Liver (tissue), 8 donors: ENCODE measurements at regions not wholly inside any gene's neighbourhood (a gene's known extent, or its start where the extent isn't known, plus 50 kb on each side); places are given as distances from the start of the nearest gene placed in this dataset.

Experiments
- DNase-seq: peaks from one replicate; pipeline ENCODE4 v3.0.0-alpha.2; 2017; ENCODE audit warnings: low spot score
- H3K27ac ChIP-seq, 2 donors: one replicate each; pipeline ENCODE4 v1.7.0; 2013; ENCODE audit warnings: inconsistent platforms in 2 of 2, low read length in 2 of 2, control low read depth in 1 of 2, low read depth in 1 of 2, mild to moderate bottlenecking in 1 of 2
- H3K27me3 ChIP-seq, 4 donors: one replicate each; pipeline versions ENCODE4 v1.6.1 to v1.7.0; 2013; ENCODE audit warnings: low read length in 3 of 4, inconsistent platforms in 1 of 4, mild to moderate bottlenecking in 1 of 4, moderate library complexity in 1 of 4; ENCODE audit not compliant: control insufficient read depth in 4 of 4, insufficient read depth in 4 of 4
- H3K36me3 ChIP-seq, 4 donors: one replicate each; pipeline versions ENCODE4 v1.6.1 to v1.7.0; 2013; ENCODE audit warnings: low read length in 3 of 4, mild to moderate bottlenecking in 3 of 4, low read depth in 1 of 4, moderate library complexity in 1 of 4; ENCODE audit not compliant: control insufficient read depth in 4 of 4, insufficient read depth in 3 of 4
- H3K4me1 ChIP-seq, 4 donors: one replicate each; pipeline versions ENCODE4 v1.6.1 to v1.7.0; 2013; ENCODE audit warnings: low read length in 3 of 4, mild to moderate bottlenecking in 3 of 4, moderate library complexity in 1 of 4; ENCODE audit not compliant: control insufficient read depth in 4 of 4, insufficient read depth in 4 of 4
- H3K4me3 ChIP-seq, 3 donors: one replicate each; pipeline versions ENCODE4 v1.6.1 to v1.7.0; 2013; ENCODE audit warnings: low read length in 3 of 3, control low read depth in 1 of 3, low read depth in 1 of 3, mild to moderate bottlenecking in 1 of 3
- H3K9ac ChIP-seq, 2 donors: one replicate each; pipeline ENCODE4 v1.7.0; 2013; ENCODE audit warnings: low read length in 2 of 2, mild to moderate bottlenecking in 2 of 2, moderate library complexity in 2 of 2, control low read depth in 1 of 2, low read depth in 1 of 2
- H3K9me3 ChIP-seq, 4 donors: one replicate each; pipeline versions ENCODE4 v1.6.1 to v1.7.0; 2013; ENCODE audit warnings: low read length in 3 of 4; ENCODE audit not compliant: control insufficient read depth in 4 of 4
- EGR1 ChIP-seq, 2 donors: IDR thresholded peaks; 2 replicates each; pipeline ENCODE4 v1.6.1; 2016 to 2018; ENCODE audit warnings: antibody characterized with exemption in 2 of 2, low read depth in 2 of 2
- FOXA1 ChIP-seq: IDR thresholded peaks from 2 replicates; pipeline ENCODE4 v1.6.1; 2016; ENCODE audit warnings: antibody characterized with exemption
- FOXA2 ChIP-seq: IDR thresholded peaks from 2 replicates; pipeline ENCODE4 v1.6.1; 2016; ENCODE audit warnings: antibody characterized with exemption
- GABPA ChIP-seq, 2 donors: IDR thresholded peaks in 1 of 2; conservative IDR thresholded peaks in 1 of 2; 2 replicates each; pipeline ENCODE4 v1.6.1; 2016; ENCODE audit warnings: antibody characterized with exemption in 2 of 2, mild to moderate bottlenecking in 1 of 2, moderate library complexity in 1 of 2
- HNF4A ChIP-seq, 2 donors: conservative IDR thresholded peaks; 2 replicates each; pipeline ENCODE4 v1.6.1; 2016; ENCODE audit warnings: antibody characterized with exemption in 2 of 2, mild to moderate bottlenecking in 2 of 2
- HNF4G ChIP-seq: IDR thresholded peaks from 2 replicates; pipeline ENCODE4 v1.6.1; 2016; ENCODE audit warnings: antibody characterized with exemption
- JUND ChIP-seq, 2 donors: IDR thresholded peaks; 2 replicates each; pipeline ENCODE4 v1.6.1; 2016; ENCODE audit warnings: antibody characterized with exemption in 2 of 2
- NR2F2 ChIP-seq: IDR thresholded peaks from 2 replicates; pipeline ENCODE4 v1.6.1; 2016; ENCODE audit warnings: antibody characterized with exemption
- RAD21 ChIP-seq, 2 donors: IDR thresholded peaks; 2 replicates each; pipeline ENCODE4 v1.6.1; 2016; ENCODE audit warnings: antibody characterized with exemption in 2 of 2, mild to moderate bottlenecking in 2 of 2
- RXRA ChIP-seq, 2 donors: IDR thresholded peaks; 2 replicates each; pipeline ENCODE4 v1.6.1; 2017 to 2018; ENCODE audit warnings: antibody characterized with exemption in 2 of 2, mild to moderate bottlenecking in 1 of 2
- SP1 ChIP-seq: IDR thresholded peaks from 2 replicates; pipeline ENCODE4 v1.6.1; 2018; ENCODE audit warnings: antibody characterized with exemption, mild to moderate bottlenecking
- TAF1 ChIP-seq: conservative IDR thresholded peaks from 2 replicates; pipeline ENCODE4 v1.6.1; 2016; ENCODE audit warnings: antibody characterized with exemption, mild to moderate bottlenecking
- YY1 ChIP-seq: IDR thresholded peaks from 2 replicates; pipeline ENCODE4 v1.6.1; 2016; ENCODE audit warnings: antibody characterized with exemption, mild to moderate bottlenecking
- WGBS: extraction: QIAGEN DNeasy Blood & Tissue Kit; methylation state at CpG from one replicate; pipeline ENCODE4 v1.1.7; 2013; 5-methylcytosine and 5-hydroxymethylcytosine counted together
- TF ChIP-seq, protein P1 (sequence below): IDR thresholded peaks from 2 replicates; pipeline ENCODE4 v1.6.1; 2016; ENCODE audit warnings: antibody characterized with exemption
- TF ChIP-seq, protein P2 (sequence below): IDR thresholded peaks from 2 replicates; pipeline ENCODE4 v1.6.1; 2016; ENCODE audit warnings: antibody characterized with exemption
- TF ChIP-seq, protein P3 (sequence below): IDR thresholded peaks from 2 replicates; pipeline ENCODE4 v1.6.1; 2016; ENCODE audit warnings: antibody characterized with exemption, mild to moderate bottlenecking
- TF ChIP-seq, protein P4 (sequence below): fragments of 150-350 bp; IDR thresholded peaks from 2 replicates; pipeline ENCODE4 v1.5.1; 2017; ENCODE audit warnings: improper control_type of control experiment, low read depth, low read length; ENCODE audit not compliant: missing input control
- TF ChIP-seq, protein P5 (sequence below): IDR thresholded peaks from 2 replicates; pipeline ENCODE4 v1.6.1; 2016; ENCODE audit warnings: antibody characterized with exemption
- donor health status: healthy.
- donor health status: healthy.
- donor health status: healthy.
- donor health status: healthy.
- donor health status: healthy.

DNA sequence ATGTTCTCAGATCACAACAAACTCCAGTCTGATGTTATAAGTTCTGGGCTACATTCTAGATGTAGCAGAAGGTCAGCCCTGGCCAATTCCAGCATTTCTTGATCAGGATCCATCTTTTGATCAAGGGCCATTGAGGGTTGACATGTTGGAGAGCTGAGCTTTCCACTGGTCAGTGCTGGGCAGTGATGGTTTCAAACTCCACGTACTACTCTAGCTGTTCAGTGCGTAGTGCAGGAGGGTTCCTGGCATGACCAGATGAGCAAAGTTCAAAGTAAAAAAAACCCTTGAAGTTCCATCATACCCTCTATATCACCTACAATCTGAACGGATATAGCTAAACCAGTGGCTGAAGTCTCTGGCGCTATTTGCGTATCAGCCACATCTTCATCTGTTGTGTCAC is 210.4 kb upstream of the OSR1 start:
- no peaks in the 10 kb centered on the region for H3K36me3 ChIP-seq
- H3K4me3 ChIP-seq: no peak overlapping the region
- no peaks in the 10 kb centered on the region for H3K27me3 ChIP-seq
- H3K4me1 ChIP-seq: no peaks in the 10 kb centered on the region
- no peaks in the 10 kb centered on the region for H3K9me3 ChIP-seq
- WGBS: 71% methylated on average over 5 of the region's 5 CpGs
- DNase-seq: no peak
- no peak for TF ChIP-seq RXRA (IDR thresholded peaks at IDR 0.05)
- TF ChIP-seq, protein P1, sequence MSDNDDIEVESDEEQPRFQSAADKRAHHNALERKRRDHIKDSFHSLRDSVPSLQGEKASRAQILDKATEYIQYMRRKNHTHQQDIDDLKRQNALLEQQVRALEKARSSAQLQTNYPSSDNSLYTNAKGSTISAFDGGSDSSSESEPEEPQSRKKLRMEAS: no peak
- no peak overlapping the region for H3K27ac ChIP-seq
- no peak overlapping the region for H3K9ac ChIP-seq

DNA sequence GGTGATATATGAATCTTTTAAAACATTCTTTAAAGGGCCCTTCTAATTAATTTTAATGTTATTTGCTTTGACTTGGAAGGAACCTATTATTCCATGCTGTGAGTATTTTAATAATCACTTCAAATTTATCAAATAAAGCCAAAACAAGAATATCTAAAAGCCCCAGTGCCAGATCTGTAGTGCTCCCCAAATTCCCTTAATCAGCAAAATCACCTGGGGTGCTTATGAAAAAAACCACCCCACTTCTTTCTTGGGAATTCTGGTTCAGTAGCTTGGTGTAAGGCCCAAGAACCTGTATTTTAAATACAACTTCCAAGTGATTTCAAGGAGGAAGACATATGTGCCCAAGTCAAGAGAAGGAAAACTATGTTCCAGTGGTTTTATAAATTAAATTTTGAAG is 202.4 kb upstream of the OSR1 start:
- no peaks in the 10 kb centered on the region for H3K27me3 ChIP-seq
- no peaks in the 10 kb centered on the region for H3K9me3 ChIP-seq
- H3K36me3 ChIP-seq: no peaks in the 10 kb centered on the region
- no peaks in the 10 kb centered on the region for H3K4me1 ChIP-seq
- no peak for TF ChIP-seq HNF4G
- TF ChIP-seq, protein P1: no peak
- no peak for TF ChIP-seq YY1
- TF ChIP-seq NR2F2: no peak
- TF ChIP-seq SP1: no peak
- no peak for TF ChIP-seq RAD21 (IDR thresholded peaks at IDR 0.05)
- TF ChIP-seq, protein P2, sequence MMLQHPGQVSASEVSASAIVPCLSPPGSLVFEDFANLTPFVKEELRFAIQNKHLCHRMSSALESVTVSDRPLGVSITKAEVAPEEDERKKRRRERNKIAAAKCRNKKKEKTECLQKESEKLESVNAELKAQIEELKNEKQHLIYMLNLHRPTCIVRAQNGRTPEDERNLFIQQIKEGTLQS: no peak
- TF ChIP-seq RXRA (IDR thresholded peaks at IDR 0.05): no peak
- TF ChIP-seq, protein P3, sequence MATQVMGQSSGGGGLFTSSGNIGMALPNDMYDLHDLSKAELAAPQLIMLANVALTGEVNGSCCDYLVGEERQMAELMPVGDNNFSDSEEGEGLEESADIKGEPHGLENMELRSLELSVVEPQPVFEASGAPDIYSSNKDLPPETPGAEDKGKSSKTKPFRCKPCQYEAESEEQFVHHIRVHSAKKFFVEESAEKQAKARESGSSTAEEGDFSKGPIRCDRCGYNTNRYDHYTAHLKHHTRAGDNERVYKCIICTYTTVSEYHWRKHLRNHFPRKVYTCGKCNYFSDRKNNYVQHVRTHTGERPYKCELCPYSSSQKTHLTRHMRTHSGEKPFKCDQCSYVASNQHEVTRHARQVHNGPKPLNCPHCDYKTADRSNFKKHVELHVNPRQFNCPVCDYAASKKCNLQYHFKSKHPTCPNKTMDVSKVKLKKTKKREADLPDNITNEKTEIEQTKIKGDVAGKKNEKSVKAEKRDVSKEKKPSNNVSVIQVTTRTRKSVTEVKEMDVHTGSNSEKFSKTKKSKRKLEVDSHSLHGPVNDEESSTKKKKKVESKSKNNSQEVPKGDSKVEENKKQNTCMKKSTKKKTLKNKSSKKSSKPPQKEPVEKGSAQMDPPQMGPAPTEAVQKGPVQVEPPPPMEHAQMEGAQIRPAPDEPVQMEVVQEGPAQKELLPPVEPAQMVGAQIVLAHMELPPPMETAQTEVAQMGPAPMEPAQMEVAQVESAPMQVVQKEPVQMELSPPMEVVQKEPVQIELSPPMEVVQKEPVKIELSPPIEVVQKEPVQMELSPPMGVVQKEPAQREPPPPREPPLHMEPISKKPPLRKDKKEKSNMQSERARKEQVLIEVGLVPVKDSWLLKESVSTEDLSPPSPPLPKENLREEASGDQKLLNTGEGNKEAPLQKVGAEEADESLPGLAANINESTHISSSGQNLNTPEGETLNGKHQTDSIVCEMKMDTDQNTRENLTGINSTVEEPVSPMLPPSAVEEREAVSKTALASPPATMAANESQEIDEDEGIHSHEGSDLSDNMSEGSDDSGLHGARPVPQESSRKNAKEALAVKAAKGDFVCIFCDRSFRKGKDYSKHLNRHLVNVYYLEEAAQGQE: no peak
- no peak for TF ChIP-seq FOXA2
- no peak for TF ChIP-seq TAF1
- TF ChIP-seq EGR1 (IDR thresholded peaks at IDR 0.05; ENCODE audit: low read depth in 2 of 2): no peak
- no peak for TF ChIP-seq FOXA1
- TF ChIP-seq, protein P4, sequence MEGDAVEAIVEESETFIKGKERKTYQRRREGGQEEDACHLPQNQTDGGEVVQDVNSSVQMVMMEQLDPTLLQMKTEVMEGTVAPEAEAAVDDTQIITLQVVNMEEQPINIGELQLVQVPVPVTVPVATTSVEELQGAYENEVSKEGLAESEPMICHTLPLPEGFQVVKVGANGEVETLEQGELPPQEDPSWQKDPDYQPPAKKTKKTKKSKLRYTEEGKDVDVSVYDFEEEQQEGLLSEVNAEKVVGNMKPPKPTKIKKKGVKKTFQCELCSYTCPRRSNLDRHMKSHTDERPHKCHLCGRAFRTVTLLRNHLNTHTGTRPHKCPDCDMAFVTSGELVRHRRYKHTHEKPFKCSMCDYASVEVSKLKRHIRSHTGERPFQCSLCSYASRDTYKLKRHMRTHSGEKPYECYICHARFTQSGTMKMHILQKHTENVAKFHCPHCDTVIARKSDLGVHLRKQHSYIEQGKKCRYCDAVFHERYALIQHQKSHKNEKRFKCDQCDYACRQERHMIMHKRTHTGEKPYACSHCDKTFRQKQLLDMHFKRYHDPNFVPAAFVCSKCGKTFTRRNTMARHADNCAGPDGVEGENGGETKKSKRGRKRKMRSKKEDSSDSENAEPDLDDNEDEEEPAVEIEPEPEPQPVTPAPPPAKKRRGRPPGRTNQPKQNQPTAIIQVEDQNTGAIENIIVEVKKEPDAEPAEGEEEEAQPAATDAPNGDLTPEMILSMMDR: no peak
- TF ChIP-seq JUND (IDR thresholded peaks at IDR 0.05): no peak
- no peak for TF ChIP-seq HNF4A (conservative IDR thresholded peaks at IDR 0.05)
- no peak for TF ChIP-seq GABPA (IDR thresholded peaks at IDR 0.05 in 1 of 2, conservative IDR thresholded peaks at IDR 0.05 in 1 of 2)
- TF ChIP-seq, protein P5, sequence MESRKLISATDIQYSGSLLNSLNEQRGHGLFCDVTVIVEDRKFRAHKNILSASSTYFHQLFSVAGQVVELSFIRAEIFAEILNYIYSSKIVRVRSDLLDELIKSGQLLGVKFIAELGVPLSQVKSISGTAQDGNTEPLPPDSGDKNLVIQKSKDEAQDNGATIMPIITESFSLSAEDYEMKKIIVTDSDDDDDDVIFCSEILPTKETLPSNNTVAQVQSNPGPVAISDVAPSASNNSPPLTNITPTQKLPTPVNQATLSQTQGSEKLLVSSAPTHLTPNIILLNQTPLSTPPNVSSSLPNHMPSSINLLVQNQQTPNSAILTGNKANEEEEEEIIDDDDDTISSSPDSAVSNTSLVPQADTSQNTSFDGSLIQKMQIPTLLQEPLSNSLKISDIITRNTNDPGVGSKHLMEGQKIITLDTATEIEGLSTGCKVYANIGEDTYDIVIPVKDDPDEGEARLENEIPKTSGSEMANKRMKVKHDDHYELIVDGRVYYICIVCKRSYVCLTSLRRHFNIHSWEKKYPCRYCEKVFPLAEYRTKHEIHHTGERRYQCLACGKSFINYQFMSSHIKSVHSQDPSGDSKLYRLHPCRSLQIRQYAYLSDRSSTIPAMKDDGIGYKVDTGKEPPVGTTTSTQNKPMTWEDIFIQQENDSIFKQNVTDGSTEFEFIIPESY: no peak
- no peak overlapping the region for H3K4me3 ChIP-seq
- no peak overlapping the region for H3K9ac ChIP-seq
- DNase-seq: no peak
- H3K27ac ChIP-seq: no peak overlapping the region
